ENCODE measurements at regions not wholly inside any gene's neighbourhood (a gene's known extent, or its start where the extent isn't known, plus 50 kb on each side); places are given as distances from the start of the nearest gene placed in this dataset.

- no peak for TF ChIP-seq CTCF (IDR thresholded peaks at IDR 0.05)
- no peak for TF ChIP-seq KAT7 (CRISPR knock-in tag; IDR thresholded peaks at IDR 0.05; ENCODE audit: borderline replicate concordance)
These were observed 89.4 kb upstream of the APC start for GRCh38 chr5:112648264-112648663.

Measured in WTC11 (cell line).